Fibroblast of skin of left biceps (primary cell): ENCODE measurements at regions not wholly inside any gene's neighbourhood (a gene's known extent, or its start where the extent isn't known, plus 50 kb on each side); places are given as distances from the start of the nearest gene placed in this dataset.
"Not testable (repeated sequence)": the region's sequence is repeated elsewhere in the genome, so short reads cannot be mapped to it uniquely, and the experiment has no call there.

ENCODE experiments used
- DNase-seq, 2 experiments: peaks; one replicate each; pipeline ENCODE4 v3.0.0-alpha.2; 2013; ENCODE audit warnings: low read depth in 2 of 2

- peak; percentile 39 to 58 for DNase-seq
Measured at GRCh38 chr6:71602385-71603007, 283.9 kb upstream of the RIMS1 start.

- DNase-seq, result no peak
Measured at GRCh38 chr6:71603021-71603420, 283.3 kb upstream of the RIMS1 start.

GRCh38 chr6:71608646-71609045, 277.7 kb upstream of the RIMS1 start:
- DNase-seq, result no peak

DNA sequence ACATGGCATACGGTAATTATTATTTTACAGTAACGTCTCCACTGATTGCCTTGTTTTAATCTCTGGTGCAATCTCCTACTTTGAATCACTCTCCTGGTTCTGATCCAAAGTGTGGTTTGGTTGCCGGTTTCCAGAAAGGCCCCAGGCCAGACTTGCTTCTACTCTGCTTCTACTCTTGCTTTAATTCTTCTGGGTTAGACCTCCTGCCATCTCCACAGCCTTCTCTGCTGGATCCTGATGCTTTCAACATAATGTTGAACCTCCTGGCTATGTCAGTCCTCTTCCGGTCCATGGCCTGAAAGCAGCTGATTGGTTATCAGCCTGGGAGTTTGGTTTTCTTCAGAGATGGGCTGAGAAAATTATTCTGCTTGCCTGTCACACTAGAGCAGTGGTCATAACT, 266.5 kb upstream of the RIMS1 start:
- no peak for DNase-seq

DNA sequence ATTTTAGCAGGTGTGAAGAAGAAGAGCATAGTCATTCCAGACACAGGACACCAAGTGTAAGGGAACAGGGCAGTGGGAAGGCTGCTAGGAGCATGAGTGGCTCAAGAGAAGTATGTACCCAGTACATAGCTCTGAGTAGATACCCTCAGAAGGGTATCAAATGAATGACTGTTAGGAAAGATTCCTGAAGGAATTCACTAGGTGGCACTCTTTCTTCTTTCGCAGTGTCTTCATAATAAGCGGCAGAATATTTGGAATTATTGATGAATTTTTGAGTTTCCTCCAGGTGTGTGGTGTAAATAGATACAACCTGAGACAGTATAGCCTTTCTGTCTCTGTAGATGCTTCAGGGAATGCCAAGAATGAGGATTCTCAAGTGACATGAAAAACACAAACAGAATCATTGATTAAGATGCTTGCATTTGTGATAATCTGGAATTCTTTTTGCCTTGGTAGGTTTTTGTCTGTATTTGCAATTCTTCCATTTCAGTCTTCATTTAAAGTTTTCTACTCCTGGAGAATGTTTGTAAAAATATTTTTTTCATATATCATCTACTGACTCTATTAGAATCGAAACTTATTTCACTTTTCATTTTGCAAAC, 264.3 kb upstream of the RIMS1 start:
- no peak for DNase-seq

DNA sequence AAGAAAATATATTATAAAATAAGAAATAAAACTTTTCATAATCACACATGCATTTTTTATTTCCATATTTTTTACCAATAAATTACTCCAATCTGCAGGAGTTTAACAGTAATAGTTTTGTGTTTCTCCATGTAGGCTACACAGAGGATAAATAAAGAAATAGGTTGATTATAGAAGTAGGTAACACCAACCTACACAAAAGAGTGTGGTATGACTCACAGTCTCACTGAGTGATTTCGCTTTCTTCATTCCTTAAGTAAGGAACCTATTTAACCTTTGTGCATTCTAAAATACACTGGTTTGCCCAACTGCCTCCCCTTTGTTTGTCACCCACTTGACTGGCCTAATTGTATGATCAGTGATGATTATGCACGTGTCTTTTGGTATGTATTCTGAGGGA, 244.2 kb upstream of the RIMS1 start:
- DNase-seq, result no peak

GRCh38 chr6:71642793-71643192, 243.6 kb upstream of the RIMS1 start:
- no peak for DNase-seq

DNA sequence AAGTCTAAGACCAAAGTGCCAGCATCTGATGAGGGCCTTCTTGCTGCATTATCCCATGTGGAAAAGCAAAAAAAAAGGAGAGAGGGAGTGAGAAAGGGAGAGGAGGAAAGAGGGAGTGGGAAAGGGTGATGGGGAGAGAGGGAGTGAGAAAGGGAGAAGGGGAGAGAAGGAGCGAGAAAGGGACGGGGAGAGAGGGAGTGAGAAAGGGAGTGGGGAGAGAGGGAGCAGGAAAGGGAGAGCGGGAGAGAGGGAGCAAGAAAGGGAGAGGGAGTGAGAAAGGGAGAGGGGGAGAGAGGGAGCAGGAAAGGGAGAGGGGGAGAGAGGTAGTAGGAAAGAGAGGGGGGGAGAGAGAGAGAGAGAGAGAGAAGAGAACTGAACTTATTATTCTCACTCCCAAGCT, 241.1 kb upstream of the RIMS1 start:
- DNase-seq, result no peak

- no peak for DNase-seq
Measured at GRCh38 chr6:71649915-71650314, 236.4 kb upstream of the RIMS1 start.

GRCh38 chr6:71651636-71652035, 234.7 kb upstream of the RIMS1 start:
- DNase-seq, result no peak

DNA sequence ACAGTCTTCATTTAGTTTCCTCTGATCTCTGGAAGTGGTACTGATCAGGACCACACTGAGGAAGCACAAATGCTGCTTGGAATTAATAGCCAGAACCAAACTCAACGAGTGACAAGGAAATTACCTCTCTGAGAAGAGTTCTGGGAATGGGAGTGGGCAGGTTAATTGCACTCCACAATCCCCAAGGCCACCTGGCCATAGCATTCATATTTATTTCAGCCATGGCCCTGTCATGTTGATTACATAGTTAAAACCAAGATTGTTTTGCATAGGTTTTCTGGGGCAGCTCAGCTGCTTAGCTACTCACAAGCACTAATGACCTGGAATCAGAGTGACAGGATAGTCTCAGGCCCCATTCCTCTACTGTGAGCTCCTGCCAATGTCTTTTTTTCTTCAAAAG, 230.2 kb upstream of the RIMS1 start:
- DNase-seq, result no peak

GRCh38 chr6:71665931-71666330, 220.4 kb upstream of the RIMS1 start:
- no peak for DNase-seq

DNA sequence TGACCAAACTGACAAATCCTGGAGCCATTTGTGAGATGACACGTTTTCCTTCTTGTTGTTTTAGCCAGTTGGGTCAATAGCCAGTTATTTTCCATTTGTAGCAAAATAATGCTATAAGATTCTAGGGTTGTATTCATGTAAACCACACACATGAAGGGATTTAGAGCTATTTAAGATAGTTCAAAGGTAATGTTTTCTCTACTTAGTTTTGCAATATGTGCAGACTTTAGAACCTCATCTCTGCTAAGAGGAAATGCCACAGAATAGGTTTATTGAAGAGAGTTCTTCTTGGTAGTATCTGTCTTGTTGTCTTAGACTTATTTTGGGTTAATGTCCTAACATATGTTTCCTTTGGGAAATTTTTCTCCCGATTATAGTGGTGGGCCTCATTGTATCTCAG, 213.5 kb upstream of the RIMS1 start:
- DNase-seq, result no peak

DNA sequence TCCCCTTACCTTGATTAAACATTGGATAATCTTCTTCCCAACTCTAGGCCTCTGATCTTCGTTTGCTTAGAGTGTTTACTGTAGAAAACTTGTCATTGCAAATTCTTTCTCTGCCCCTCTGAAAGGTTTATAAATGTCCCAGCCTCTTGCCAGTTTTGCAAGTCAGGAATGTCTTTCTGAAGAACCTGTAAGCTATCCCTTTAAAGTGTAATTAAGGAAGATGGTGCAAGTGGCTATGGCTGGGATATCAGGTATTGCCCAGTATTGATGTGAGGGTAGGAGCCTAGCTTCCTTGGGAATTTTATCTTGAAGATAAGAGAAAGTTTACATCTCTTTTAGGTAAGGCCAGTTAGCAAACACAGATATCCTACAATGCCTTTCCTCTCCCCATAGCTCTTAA, 211.0 kb upstream of the RIMS1 start:
- no peak for DNase-seq

GRCh38 chr6:71676298-71676697, 210.1 kb upstream of the RIMS1 start:
- DNase-seq, result no peak

DNA sequence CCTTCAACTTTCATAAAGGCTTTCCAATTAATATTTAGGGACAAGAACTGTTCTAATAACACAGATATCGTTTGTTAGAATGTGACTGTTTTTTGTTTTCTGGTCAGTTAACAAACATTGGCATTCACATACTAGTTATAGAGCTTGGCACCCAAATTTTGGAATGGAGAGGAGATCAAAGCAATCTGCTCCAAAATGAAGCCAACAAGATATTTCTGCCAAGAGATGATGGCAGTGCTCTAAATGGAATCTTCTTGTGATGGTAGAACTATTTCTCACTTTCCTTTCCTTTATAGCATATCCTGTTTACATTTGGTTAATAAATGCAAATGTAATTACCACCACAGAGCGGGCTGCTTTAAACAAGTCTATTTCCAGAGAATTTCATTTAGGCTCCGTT, 208.3 kb upstream of the RIMS1 start:
- no peak for DNase-seq

DNA sequence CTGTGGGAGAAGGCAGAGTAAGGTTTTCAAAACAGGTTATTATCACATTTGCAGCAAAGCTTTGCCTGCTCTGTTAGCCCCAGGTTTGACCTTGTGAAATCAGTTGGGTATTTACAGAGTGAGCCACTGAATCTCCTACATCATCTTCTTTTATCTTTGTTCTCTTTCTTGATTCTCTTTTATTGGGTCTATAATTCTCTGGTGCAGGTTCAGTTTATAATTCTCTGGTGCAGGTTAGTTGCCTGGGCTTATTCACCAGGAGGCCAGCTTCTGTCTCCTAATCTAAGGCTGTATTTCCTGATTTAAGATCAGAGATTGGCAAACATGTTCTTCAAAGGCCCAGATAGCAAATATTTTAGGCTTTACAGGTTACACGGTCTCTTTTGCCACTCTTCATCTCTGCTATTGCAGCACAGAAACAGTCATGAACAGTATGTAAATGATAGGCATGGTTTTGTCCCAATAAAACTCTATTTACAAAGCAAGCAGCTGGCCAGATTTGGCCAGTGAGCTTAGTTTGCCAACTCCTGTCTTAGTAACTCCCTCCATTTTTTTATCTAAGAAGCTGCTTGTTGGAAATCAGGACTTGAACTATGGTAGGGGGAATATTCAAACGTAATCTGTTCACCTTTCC, 205.0 kb upstream of the RIMS1 start:
- no peak for DNase-seq

- DNase-seq, result not testable (repeated sequence)
Measured at GRCh38 chr6:71686021-71686677, 200.2 kb upstream of the RIMS1 start.

- no peak for DNase-seq
Measured at GRCh38 chr6:71698702-71699101, 187.6 kb upstream of the RIMS1 start.

DNA sequence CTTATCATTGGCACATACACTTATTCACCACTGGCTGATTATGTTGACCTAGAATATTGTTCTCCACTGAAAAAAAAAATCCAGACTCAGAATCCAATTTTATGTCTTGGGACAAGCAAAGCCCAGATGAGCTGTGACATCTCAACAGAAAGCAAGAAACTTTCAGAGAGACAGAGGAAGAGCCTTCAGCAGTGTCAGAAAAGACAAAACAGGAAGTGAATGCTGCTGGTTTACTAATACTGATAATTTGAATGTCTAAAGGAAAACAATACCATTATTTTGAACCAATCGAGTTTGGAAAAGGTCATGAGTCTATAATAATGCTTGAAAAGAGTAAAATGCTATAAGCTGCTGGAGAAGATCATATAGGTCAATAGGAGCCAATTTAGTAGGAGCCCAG, 179.8 kb upstream of the RIMS1 start:
- no peak for DNase-seq

GRCh38 chr6:71707059-71707458, 179.3 kb upstream of the RIMS1 start:
- DNase-seq, result no peak

DNA sequence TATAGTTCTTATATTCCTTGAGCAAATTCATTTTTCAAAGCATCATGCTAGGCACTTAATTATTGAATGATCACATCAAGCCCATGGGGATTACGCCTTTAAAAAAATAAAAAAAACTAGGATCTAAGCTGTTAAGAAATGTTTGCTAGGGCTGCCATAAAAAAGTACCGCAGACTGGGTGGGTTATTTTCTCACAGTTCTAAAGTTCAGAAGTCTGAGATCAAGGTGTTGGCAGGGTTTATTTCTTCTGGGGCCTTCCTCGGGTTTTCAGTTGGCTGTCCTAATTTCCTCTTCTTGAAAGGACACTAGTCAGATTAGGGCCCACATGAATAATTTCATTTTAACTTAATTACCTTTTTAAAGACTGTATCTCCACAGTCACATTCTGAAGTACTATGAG, 165.6 kb upstream of the RIMS1 start:
- no peak for DNase-seq

DNA sequence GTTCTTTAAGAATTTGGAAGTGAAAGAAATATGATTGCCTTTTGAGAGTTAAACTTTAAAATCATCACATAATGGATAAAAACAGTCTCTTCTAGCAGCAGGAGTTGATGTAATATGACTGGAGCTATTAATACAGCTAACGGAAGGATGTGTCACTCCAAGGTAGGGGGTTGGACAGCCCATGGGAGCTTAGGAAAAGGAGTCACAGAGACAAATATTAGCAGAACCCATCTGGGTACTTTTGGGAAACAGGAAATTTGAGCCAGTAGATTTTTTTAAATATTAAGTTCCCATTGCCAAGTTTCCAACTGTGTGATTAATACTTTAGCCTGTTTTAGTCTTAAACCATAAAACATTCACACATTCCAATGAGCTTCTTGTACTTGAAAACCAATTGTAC, 164.7 kb upstream of the RIMS1 start:
- DNase-seq, result peak; percentile 8 to 9
